SK-N-SH (cell line): ENCODE measurements at regions not wholly inside any gene's neighbourhood (a gene's known extent, or its start where the extent isn't known, plus 50 kb on each side); places are given as distances from the start of the nearest gene placed in this dataset.

Experiments used
- CTCF ChIA-PET: fragments of 300-600, 350-600 bp; formaldehyde crosslinking; extraction: SDS; loops from one replicate; lab custom pipeline; 2021; lab: Yijun Ruan, JAX
- POLR2A ChIA-PET: fragments of 350-600 bp; sonication (Branson Sonifier 250); formaldehyde crosslinking; extraction: SDS; loops from one replicate; lab custom pipeline; 2020; ENCODE audit warnings: antibody characterized with exemption, inconsistent platforms; lab: Yijun Ruan, JAX
- DNase-seq: peaks from one replicate; pipeline ENCODE4 v3.0.0; 2012
- H2AFZ ChIP-seq: fragments of 200-600 bp; sonication (generic); 2 replicates; pipeline ENCODE4 v1.8.1; 2016; ENCODE audit warnings: antibody characterized with exemption, mild to moderate bottlenecking, low read depth
- H3F3A ChIP-seq: fragments of 200-600 bp; sonication (generic); replicated peaks from 2 replicates; pipeline ENCODE3; 2016; ENCODE audit warnings: antibody characterized with exemption, mild to moderate bottlenecking; ENCODE audit not compliant: insufficient read depth
- H3K27ac ChIP-seq, 2 experiments: fragments of 200-500 bp in 1 of 2; fragments of 200-600 bp in 1 of 2; sonication (Bioruptor generic) in 1 of 2; sonication (generic), shearing (Covaris generic) in 1 of 2; 2 replicates each; pipeline versions ENCODE4 v1.5.1 to v1.6.1; 2014 to 2016; ENCODE audit warnings: low read depth in 2 of 2, inconsistent platforms in 1 of 2, low read length in 1 of 2, mild to moderate bottlenecking in 1 of 2, mixed read lengths in 1 of 2
- H3K27me3 ChIP-seq: fragments of 200-600 bp; sonication (generic), shearing (Covaris generic); 2 replicates; pipeline ENCODE4 v1.6.1; 2016; ENCODE audit warnings: mixed run types; ENCODE audit not compliant: insufficient read depth
- H3K36me3 ChIP-seq, 2 experiments: fragments of 200-500 bp in 1 of 2; fragments of 200-600 bp in 1 of 2; sonication (Bioruptor generic) in 1 of 2; sonication (generic) in 1 of 2; replicated peaks in 1 of 2; 2 replicates each; pipeline versions ENCODE3 to v1.5.1; 2014 to 2016; ENCODE audit warnings: low read length in 1 of 2, mild to moderate bottlenecking in 1 of 2; ENCODE audit not compliant: insufficient read depth in 2 of 2, control insufficient read depth in 1 of 2
- H3K4me1 ChIP-seq, 2 experiments: fragments of 200-500 bp in 1 of 2; fragments of 200-600 bp in 1 of 2; sonication (Bioruptor generic) in 1 of 2; sonication (generic), shearing (Covaris generic) in 1 of 2; 2 replicates each; pipeline versions ENCODE4 v1.5.1 to v1.6.1; 2014 to 2016; ENCODE audit warnings: low read depth in 1 of 2, low read length in 1 of 2, mixed run types in 1 of 2; ENCODE audit not compliant: insufficient read depth in 2 of 2, control insufficient read depth in 1 of 2
- H3K4me2 ChIP-seq: fragments of 200-600 bp; sonication (generic), shearing (Covaris generic); 2 replicates; pipeline ENCODE4 v1.6.1; 2017; ENCODE audit warnings: mixed run types
- H3K4me3 ChIP-seq, 2 experiments: fragments of 200-500 bp in 1 of 2; fragments of 200-600 bp in 1 of 2; sonication (Bioruptor generic) in 1 of 2; sonication (generic), shearing (Covaris generic) in 1 of 2; 2 replicates each; pipeline versions ENCODE4 v1.5.1 to v1.8.1; 2014 to 2016; ENCODE audit warnings: low read depth in 2 of 2, inconsistent platforms in 1 of 2, low read length in 1 of 2, mild to moderate bottlenecking in 1 of 2, mixed read lengths in 1 of 2, moderate library complexity in 1 of 2
- H3K79me2 ChIP-seq: fragments of 200-600 bp; sonication (generic); 2 replicates; pipeline ENCODE4 v1.8.1; 2017; ENCODE audit warnings: mild to moderate bottlenecking; ENCODE audit not compliant: insufficient read depth
- H3K9ac ChIP-seq: fragments of 200-600 bp; sonication (generic); 2 replicates; pipeline ENCODE4 v1.6.1; 2017; ENCODE audit warnings: mixed run types
- H3K9me2 ChIP-seq: fragments of 200-600 bp; sonication (generic); 2 replicates; pipeline ENCODE4 v1.6.1; 2017; ENCODE audit warnings: mixed run types
- H3K9me3 ChIP-seq: fragments of 200-600 bp; sonication (generic); 2 replicates; pipeline ENCODE4 v1.6.1; 2017; ENCODE audit warnings: mixed run types, mild to moderate bottlenecking, moderate library complexity
- H4K20me1 ChIP-seq: fragments of 200-600 bp; sonication (generic); 2 replicates; pipeline ENCODE4 v1.6.1; 2017; ENCODE audit warnings: mild to moderate bottlenecking, mixed run types; ENCODE audit not compliant: insufficient read depth
- CHD2 ChIP-seq: fragments of 150-350 bp; IDR thresholded peaks from 2 replicates; pipeline ENCODE4 v1.6.1; 2018; ENCODE audit warnings: low read length; ENCODE audit not compliant: partially characterized antibody
- EP300 ChIP-seq, 2 experiments: IDR thresholded peaks; 2 replicates each; pipeline versions ENCODE4 v1.4.0 to v1.6.1; 2012; ENCODE audit warnings: borderline replicate concordance in 1 of 2, low read depth in 1 of 2, low read length in 1 of 2
- FOXJ3 ChIP-seq: sonication (generic); formaldehyde crosslinking; IDR thresholded peaks from 2 replicates; pipeline ENCODE4 v1.5.1; 2020; ENCODE audit warnings: mild to moderate bottlenecking, missing genetic modification reagents
- FOXM1 ChIP-seq: IDR thresholded peaks from 2 replicates; pipeline ENCODE4 v1.4.0; 2012; ENCODE audit warnings: low read depth, mild to moderate bottlenecking
- GATA2 ChIP-seq: sonication (generic); formaldehyde crosslinking; IDR thresholded peaks from 2 replicates; pipeline ENCODE4 v1.5.0; 2020; ENCODE audit warnings: mild to moderate bottlenecking, missing genetic modification reagents
- JUND ChIP-seq: IDR thresholded peaks from 2 replicates; pipeline ENCODE4 v1.4.0; 2012
- MXI1 ChIP-seq: IDR thresholded peaks from 2 replicates; pipeline ENCODE4 v1.6.1; 2012; ENCODE audit warnings: mild to moderate bottlenecking, low read depth, low read length, improper control_type of control experiment
- NFIC ChIP-seq: IDR thresholded peaks from 2 replicates; pipeline ENCODE4 v1.4.0; 2012; ENCODE audit warnings: borderline replicate concordance
- POLR2AphosphoS5 ChIP-seq: IDR thresholded peaks from 2 replicates; pipeline ENCODE4 v1.6.1; 2012; ENCODE audit warnings: low read depth, low read length
- RAD21 ChIP-seq: IDR thresholded peaks from 2 replicates; pipeline ENCODE4 v1.6.1; 2012; ENCODE audit warnings: mild to moderate bottlenecking, low read length
- RCOR1 ChIP-seq: fragments of 150-350 bp; IDR thresholded peaks from 2 replicates; pipeline ENCODE4 v1.6.1; 2017; ENCODE audit warnings: antibody characterized with exemption, low read length
- RXRA ChIP-seq: IDR thresholded peaks from 2 replicates; pipeline ENCODE4 v1.4.0; 2012; ENCODE audit warnings: low read depth, mild to moderate bottlenecking, borderline replicate concordance
- TAF1 ChIP-seq: IDR thresholded peaks from 2 replicates; pipeline ENCODE4 v1.6.1; 2012; ENCODE audit warnings: low read depth, mild to moderate bottlenecking, low read length, moderate library complexity, borderline replicate concordance
- TCF12 ChIP-seq: IDR thresholded peaks from 2 replicates; pipeline ENCODE4 v1.4.0; 2012
- USF2 ChIP-seq: fragments of 150-350 bp; IDR thresholded peaks from 2 replicates; pipeline ENCODE4 v1.6.1; 2017; ENCODE audit warnings: antibody characterized with exemption, low read length, low read depth, borderline replicate concordance
- ZBTB33 ChIP-seq: IDR thresholded peaks from 2 replicates; pipeline ENCODE4 v1.4.0; 2012; ENCODE audit warnings: low read depth, borderline replicate concordance
- WGBS: methylation state at CpG from one replicate; pipeline ENCODE4 v1.1.6; 2017; ENCODE audit warnings: low lambda C conversion rate; 5-methylcytosine and 5-hydroxymethylcytosine counted together

GRCh38 chr15:35784745-35785144 lies 238.8 kb upstream of the DPH6 start:
- Histone ChIP-seq H2AFZ (no peak overlapping the region), H3F3A (no peaks in the 10 kb centered on the region), H3K4me2 (no peak overlapping the region), H3K9me3 (no peaks in the 10 kb centered on the region), H3K36me3 (no peaks in the 10 kb centered on the region), H3K9me2 (peaks cover 5% of the 10 kb centered on the region; the same call in 1 of the 2 replicates), H3K9ac (no peak overlapping the region), H4K20me1 (no peaks in the 10 kb centered on the region), H3K27ac (no peak overlapping the region), H3K27me3 (no peaks in the 10 kb centered on the region), H3K79me2 (no peaks in the 10 kb centered on the region), H3K4me1 (no peaks in the 10 kb centered on the region; a peak in 1 of 4 replicates), H3K4me3 (no peak overlapping the region)
- WGBS, result 100% methylated on average over 2 of the region's 2 CpGs
- TF ChIP-seq ZBTB33 (no peak), USF2 (no peak), NFIC (0 out of 2 replicates have a peak, but pooled peaks have one; percentile 24), JUND (no peak)
- ChIA-PET POLR2A (no interaction called here), CTCF (interaction anchor here (1.4 kb wide), 1 partner anchor 23 kb away, joined by 3 read pairs; no protein-coding TSS in a partner anchor)
- DNase-seq, result no peak

GRCh38 chr15:35810007-35810406 lies 264.0 kb upstream of the DPH6 start:
- ChIA-PET POLR2A (no interaction called here), CTCF (interaction anchor here (1.0 to 3.0 kb wide), 5 partner anchors 11 to 62 kb away, joined by 3 to 12 read pairs (median 4); no protein-coding TSS in a partner anchor)
- H3K79me2 ChIP-seq, result no peaks in the 10 kb centered on the region
- H4K20me1 ChIP-seq, result no peaks in the 10 kb centered on the region
- H3K36me3 ChIP-seq, result no peaks in the 10 kb centered on the region
- no peaks in the 10 kb centered on the region for H3K27me3 ChIP-seq
- H3K4me1 ChIP-seq, result peaks cover 0 to 10% of the 10 kb centered on the region in 2 experiments; a peak in 2 of 4 replicates
- no peaks in the 10 kb centered on the region for H3K9me3 ChIP-seq
- TF ChIP-seq MXI1 (0 out of 2 replicates have a peak, but pooled peaks have one; percentile 11), GATA2 (CRISPR knock-in tag) (peak; percentile 92), CHD2 (peak; percentile 49), JUND (no peak), RAD21 (peak; percentile 29), TCF12 (no peak), FOXJ3 (CRISPR knock-in tag) (peak; percentile 76), EP300 (IDR thresholded peaks at IDR 0.05; ENCODE audit: borderline replicate concordance in 1 of 2, low read depth in 1 of 2, low read length in 1 of 2) (peak in 1 of 2 experiments; percentile 95; a peak in 2 of 4 replicates), TAF1 (no peak), POLR2AphosphoS5 (no peak), FOXM1 (no peak), RCOR1 (peak; percentile 74; the same call in 1 of the 2 replicates), RXRA (no peak)
- no peak overlapping the region for H3K9ac ChIP-seq
- H3K9me2 ChIP-seq, result no peaks in the 10 kb centered on the region
- no peak overlapping the region for H2AFZ ChIP-seq
- no peak overlapping the region for H3K4me3 ChIP-seq
- peak; percentile 53 for DNase-seq
- H3F3A ChIP-seq, result no peaks in the 10 kb centered on the region
- WGBS, result 87% methylated on average over 6 of the region's 6 CpGs
- H3K27ac ChIP-seq, result peak overlapping the region in 1 of 2 experiments; percentile 74; a peak in 2 of 4 replicates
- no peak overlapping the region for H3K4me2 ChIP-seq
